Mucosa of gallbladder (tissue), 1 donor: ENCODE measurements at regions not wholly inside any gene's neighbourhood (a gene's known extent, or its start where the extent isn't known, plus 50 kb on each side); places are given as distances from the start of the nearest gene placed in this dataset.
"Not testable (repeated sequence)": the region's sequence is repeated elsewhere in the genome, so short reads cannot be mapped to it uniquely, and the experiment has no call there.

ENCODE experiments used
- DNase-seq: peaks from one replicate; pipeline ENCODE4 v3.0.0-alpha.2; 2020; ENCODE audit warnings: low spot score
- donor health status: DM: no; HTN: no; CAD: no.

DNA sequence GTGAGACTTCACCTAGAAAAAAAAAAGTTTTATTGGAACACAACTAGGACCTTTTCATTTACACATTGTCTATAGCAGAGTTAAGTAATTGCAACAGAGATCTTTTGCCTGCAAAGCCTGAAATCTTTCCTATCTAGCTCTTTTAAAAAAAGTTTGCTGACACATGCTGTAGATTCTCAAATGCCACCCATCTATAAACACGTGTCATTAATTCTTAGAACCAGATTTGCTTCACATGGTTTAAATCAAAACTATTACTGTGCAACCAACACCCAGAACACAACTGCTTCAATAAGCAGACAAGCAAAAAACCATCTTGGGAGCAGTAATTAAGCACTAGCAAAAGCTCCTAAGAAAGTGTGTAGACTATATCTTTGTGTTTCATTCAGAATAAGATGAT, 55.0 kb downstream of the OXSM start:
- no peak for DNase-seq

DNA sequence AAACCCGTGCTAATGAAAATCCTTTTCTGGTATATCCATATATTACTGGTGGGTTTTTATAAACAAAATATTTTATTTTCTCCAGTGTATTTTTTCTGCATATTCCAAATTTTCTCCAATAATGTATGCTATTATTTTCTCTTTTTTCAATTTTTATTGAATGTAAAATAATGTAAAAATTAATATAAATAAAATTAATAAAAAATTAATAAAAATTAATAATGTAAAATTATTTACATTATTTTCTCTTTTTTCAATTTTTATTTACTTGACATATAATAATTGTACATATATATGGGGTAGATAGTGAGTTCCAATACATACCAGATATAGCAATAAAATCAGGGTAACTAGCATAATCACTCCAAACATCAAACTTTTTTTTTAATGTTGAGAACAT, 56.4 kb downstream of the OXSM start:
- DNase-seq, result no peak

DNA sequence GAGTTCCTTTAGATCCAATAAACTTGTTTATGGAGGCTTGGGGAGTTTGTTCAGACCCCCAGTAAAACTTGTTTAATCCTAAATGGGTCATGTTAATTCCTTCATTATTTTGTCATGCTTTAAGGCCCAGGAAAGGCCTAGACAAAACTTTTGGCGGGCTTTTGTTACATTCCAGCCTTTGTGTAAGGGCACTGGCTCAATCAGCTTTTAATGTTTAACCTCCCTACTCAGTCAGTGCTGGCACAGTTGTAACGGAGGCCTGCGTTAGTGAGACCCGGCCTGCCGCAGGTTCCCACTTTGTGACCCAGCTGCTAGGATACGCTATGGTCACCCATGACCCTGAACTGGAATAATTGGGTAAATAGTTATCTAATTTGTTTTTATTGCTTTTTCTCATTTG, 59.2 kb downstream of the OXSM start:
- DNase-seq, result no peak

DNA sequence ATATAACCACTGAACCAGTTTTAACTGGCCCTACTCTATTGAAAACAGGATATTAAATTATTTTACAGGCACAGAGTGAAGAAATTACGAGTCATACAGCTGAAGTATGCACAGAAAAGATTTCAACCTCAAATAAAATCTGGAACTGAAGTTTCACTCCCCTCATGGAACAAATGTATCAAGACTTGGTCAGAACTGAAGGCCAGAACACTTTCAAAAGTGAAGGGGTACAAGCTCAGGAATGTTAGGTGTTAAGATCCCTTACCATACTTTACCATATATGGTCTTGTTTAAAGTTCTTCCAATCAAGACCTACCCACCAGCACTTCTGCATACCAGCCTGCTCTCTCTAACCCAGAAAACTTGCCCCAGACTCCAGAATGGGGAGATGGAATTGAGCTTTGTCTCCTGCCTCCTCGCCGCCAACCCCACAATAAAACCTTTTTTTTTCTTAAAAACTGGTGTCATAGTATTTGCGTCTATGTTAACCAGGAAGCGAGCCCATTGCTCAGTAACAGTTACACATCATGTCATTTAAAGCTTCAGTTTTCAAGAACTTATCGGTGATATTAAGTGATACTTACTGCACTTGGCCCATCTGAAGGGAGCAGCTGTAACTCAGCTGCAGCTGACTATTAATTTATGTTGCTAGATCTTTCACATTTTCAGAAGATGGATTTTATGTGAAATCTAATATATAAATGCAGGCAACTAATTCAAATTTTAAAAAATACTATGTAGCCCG, 59.9 kb downstream of the OXSM start:
- no peak for DNase-seq

DNA sequence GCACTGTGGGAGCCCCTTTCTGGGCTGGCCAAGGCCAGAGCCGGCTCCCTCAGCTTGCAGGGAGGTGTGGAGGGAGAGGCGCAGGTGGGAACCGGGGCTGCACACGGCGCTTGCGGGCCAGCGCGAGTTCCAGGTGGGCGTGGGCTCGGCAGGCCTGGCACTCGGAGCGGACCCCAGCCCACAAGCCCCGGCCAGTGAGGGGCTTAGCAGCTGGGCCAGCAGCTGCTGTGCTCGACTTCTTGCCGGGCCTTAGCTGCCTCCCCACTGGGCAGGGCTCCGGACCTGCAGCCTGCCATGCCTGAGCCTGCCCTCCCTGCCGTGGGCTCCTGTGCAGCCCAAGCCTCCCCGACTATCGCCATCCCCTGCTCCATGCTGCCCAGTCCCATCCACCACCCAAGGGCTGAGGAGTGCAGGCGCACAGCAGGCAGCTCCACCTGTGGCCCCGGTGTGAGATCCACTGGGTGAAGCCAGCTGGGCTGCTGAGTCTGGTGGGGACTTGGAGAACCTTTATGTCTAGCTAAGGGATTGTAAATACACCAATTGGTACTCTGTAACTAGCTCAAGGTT, 61.9 kb downstream of the OXSM start:
- DNase-seq, result not testable (repeated sequence)

DNA sequence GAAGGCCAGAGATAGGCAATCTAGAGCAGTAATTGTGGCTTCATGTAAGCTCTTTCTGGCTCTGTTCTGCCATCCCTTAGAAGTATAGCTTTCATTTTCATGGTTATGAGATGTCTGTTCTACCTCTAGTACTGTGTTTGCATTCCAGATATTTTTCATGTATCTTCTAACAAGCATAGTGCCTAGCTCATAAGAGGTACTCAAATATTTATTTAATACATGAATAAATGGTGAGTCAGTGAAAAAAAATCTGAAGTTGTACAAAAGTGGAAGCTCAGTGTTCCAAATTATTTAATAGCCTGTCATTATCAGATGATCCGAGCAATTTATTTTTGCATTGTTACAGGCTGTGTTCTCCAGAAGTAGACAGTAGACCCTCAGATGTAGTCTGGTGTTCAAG, 64.3 kb downstream of the OXSM start:
- DNase-seq, result no peak

DNA sequence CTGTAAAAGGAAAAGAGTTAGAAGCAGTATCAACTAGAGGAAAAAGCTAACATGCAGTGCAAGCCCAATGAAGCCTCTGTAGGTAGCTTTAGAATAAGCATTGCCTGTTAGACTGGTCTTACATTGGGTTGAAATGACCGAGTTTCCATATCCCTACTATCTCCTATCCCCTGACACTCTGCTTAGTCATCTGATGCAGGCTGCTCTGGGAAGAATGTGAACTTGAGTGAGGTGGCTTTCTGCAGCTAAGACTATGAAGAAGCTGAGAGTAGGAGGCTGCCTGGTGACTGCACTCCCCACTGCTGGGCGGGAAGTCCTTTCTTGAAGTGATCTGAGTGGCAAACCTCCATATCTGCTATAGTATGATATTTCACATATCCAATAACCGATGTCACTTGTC, 64.7 kb downstream of the OXSM start:
- DNase-seq, result no peak

DNA sequence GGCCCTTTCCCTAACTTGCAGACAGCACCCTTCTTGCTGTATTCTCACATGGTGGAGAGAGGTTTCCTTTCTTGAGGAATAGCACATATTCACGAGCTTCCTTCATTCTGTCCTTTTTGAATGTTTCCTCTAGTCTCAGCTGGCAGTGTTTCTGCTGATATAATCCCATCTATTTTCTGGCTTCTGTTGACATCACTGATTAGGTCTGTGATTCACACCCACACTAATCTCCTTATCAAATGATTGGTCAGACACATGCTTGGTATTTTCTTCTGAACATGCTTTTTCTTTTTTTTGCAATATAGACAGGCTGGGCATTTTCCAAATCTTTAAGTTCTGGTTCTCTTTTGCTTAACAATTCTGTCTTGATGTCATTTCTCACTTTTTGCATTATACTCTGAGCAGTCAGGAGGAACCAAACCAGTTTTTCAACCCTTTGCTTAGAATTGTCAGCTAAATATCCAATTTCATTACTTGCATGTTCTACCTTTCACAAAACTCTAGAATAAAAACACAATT, 65.4 kb downstream of the OXSM start:
- DNase-seq, result no peak

DNA sequence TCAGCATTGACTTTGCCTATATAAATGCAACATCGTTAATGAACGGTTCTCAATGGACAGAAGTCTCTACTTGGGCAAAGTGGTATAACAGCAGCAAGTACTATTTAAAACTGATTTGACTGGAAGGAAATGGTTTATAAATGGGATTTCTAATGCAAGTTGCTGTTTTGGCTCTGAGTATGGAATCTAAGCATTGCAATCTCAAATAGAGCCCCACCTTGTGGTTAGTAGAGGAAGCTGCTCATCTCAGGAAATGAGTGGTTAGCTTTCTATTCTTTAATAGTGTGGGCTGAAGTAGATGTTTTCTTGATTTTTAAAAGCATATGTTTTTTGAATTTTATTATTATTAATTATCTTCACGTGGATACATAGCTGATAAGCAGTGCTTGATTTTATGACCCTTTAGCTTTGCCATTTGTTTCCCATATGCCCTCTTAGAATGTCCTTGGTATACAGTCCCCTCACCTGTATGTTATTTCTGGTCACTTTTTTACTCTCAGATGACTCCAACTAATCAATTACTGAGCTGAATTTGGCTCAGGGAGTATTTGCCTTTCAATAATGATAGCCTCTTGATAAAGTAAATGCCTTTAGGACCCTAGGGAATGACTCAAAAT, 67.1 kb downstream of the OXSM start:
- no peak for DNase-seq

DNA sequence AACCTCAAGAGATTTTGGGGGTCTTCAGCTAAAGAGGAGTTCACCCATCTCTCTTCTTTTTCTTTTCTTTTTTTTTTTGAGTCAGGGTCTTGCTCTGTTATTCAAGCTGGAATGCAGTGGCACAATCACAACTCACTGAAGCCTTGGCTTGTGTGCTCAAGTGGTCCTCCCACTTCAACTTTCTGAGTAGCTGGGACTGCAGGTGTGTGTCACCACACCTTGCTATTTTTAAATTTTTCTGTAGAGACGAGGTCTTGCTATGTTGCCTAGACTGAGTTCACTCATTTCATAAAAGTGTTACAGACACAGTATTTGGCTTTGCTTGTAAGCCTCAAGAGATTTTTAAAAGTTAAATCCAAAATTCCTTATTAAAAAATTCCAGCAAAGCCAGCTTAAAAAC, 71.7 kb downstream of the OXSM start:
- no peak for DNase-seq

DNA sequence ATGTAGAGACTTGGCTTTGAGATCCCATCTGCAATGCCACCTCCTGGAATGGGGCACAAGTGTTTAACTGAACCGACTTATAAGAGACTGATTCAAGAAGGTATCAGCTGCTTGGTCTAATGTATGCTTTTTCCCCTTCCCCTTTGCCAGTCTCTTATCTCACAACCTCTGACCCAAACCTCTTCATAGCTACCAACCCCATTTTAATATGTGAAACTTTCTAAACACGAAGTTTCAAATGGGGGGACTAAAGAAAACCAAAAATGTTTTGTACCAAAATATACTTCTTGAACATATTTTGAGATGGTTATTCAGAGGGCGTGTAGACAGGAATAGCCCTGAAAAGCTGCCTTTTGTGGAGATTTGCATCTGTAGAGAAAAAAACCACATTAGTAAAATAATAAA, 73.1 kb downstream of the OXSM start:
- DNase-seq, result no peak

DNA sequence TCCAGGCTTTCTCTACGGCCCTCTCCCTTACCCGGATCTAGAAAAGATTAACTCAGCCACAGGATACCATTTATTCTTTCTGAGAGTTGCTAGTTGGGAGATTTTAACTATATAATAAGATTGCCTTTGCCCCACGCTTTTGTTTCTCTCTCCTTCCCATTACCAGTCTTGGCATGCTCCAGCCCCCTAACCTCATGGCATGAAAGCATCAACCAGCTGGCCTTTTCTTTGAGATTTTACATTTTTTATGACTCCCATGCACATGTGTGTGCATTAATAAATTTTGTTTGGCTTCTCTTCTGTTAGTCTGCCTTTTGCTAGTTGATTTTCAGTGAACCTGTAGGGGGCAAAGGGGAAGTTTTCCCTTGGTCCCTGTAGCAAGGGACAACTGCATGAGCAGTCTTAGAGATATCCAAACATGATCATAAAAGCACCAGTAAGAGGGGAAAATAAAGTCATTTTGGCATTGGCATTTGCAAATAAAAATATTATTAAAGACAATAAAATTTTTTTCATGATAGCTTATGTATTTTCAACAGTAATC, 73.6 kb downstream of the OXSM start:
- no peak for DNase-seq

DNA sequence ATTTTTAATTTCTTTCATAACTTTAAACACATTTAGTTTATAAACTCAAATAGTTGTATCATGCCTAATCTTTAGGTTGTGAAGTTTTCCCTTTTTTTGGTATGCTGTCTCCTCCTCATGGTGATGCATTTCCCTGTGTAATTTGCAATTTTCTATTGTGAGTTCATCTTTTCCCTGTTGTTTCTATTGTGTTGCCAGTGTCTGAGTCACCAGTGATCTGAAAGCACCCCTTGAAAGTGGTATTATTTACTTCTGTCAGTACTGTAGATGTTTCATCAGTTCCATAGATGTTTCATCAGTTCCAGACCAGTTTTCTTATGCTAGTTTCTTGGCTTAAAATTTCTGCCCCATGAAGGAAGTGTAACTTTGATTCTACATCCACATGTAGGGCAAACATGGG, 80.6 kb downstream of the OXSM start:
- DNase-seq, result no peak

DNA sequence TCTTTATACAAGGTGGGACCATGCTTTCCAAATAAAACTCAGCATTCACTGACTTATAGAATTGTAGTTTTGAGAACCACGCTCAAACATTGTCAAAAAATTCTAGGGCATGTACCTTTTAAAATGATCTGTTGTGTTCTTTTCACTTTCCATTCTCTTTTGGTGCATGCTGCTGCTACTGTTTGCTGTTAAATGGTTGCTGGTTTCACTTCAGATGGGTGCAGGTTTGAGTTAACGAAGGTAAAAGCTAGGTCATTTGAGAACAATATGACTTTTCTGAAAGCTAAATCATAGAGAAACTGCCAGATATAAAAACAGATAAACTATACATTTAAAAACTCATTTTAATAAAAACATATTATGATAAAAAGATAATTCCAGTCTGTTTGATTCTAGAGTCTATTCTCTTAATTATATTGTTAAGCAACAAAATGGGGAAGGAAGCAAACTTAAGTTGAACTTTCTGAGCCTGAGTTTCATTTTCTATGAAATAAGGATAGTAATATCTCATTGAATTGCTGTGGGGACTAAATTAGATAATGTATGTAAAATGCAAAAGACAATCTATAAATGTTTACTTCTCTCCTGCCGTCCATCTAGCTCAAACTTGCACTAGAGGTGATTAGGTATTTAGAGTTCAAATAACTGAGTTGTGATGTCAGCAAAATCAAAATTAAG, 82.4 kb downstream of the OXSM start:
- DNase-seq, result no peak

DNA sequence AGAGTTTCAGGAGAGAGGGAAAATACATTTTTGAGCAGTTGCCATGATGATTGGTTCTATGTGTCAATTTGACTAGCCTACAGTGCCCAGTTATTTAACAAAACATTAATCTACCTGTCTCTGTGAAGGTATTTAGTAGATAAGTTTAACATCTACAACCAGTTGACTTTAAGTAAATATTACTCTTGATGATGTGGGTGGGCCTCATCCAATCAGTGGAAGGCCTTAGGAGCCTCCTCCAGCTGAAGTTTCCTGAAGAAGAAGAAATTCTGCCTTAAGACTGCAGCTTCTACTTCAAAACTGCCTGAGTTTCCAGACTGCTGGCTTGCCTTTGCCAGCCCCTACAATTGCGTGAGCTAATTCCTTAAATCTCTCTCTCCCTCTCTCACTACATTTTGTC, 93.6 kb downstream of the OXSM start:
- DNase-seq, result no peak

DNA sequence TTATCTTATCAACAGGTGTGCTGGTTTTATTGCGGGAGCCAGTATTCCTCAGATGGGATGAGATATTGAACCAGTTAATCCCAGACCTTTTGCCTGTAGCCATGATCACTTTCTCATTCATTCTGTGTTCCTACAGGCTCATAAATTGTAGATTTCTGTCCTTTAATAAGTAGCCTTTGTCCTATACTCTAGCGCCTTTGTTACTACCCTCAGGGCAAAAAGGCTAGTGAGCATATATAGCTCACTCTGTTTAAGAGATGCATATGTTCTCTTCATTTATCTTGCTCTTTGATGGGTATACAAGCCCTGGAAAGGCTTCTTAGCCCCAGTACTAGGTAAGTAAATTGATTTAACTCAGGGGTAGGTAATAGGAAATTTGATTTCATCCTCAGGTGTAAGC, 95.1 kb downstream of the OXSM start:
- no peak for DNase-seq

DNA sequence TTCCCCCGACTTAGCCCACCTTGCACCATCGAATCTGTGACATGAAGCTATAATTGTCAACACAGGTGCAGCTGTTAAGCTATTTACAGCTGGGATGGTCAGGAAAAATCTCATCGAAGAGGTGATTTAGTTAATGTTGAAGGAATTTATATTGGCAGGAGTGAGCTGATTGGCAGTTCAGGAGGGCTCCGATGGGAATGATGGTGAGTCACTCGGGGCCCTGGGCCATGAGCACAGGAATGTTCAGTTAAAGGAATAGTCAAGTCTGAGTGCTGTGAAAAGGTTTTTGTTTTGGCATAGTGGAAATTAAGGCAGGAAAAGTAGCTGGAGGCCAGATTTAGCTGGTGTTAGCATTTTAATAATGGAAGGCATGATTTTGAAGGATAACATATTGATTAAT, 95.7 kb downstream of the OXSM start:
- DNase-seq, result no peak

DNA sequence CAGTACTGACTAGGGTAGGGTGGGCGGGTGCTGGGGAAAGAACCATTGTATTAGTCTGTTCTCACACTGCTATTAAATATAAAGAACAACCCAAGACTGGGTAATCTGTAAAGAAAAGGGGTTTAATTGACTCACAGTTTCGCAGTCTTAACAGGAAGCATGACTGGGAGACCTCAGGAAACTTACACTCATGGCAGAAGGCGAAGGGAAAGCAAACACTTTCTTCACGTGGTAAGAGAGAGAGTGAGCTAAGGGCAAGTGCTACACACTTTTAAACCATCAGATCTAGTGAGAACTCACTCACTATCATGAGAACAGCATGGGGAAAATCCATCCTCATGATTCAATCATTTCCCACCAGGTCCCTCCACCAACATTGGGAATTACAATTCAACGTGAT, 98.0 kb downstream of the OXSM start:
- DNase-seq, result no peak

DNA sequence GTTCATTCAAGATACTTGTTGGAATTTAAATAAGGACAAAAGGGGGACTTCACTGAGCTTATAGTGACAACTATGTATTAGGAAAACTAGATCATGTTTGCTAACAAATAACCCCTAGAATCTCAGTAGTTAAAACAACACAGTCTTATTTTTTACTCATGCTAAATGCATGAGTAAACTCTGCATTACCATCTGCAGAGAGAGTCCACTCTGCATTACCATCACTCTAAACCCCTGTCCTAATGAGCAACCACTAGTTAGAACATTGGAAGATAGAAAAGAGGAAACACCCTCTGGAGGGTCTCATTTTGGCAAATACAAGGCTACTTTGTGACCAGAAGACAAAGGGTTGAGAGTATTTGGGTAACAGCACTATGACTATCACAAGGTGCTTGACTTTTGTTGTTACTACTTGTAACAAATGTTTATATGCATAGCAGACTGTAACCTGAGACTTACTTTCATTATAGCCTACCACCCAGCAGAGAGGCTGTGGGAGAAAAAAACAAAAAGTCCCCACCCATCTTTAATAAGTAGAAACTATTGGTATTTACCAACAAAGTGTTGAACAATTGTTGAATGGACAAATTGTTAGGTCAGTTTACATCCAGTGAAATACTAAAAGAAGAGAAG, 99.1 kb downstream of the OXSM start:
- DNase-seq, result no peak

DNA sequence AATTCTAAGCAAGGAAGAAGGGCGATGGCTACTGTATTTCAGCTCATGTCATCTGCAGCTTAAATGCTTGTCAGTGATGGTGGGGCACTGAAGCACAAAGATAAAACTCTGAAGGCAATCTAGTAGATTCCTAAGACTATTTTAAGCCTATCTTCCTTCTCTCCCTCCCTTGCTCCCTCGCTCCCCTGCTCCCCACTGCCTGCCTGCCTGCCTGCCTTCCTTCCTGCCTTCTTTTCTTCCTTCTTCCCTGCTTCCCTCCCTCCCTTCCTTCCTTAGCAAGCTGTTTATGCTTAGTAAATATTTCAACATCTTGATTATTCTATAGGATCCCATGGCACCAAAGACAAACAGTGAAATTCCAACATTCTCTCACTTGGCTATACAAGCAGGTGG, 99.6 kb downstream of the OXSM start:
- DNase-seq, result no peak

DNA sequence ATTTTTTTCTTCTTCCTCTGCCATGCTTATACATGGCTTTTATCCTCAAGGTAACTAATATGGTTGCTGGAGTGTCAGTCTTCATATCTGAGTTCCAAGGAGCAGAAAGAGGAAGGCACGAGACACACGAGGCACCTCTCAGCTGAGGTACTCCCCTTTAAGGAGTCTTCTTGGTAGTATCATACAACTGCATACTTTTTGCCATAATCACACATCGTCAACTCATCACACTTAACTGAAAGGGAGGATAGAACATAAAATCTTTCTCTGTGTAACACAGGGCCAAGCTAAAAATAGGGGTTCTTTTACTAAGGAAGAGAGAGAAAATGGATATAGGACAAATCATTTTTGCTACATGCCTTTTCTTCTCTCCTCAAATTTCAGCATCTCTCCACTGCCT, 104.2 kb downstream of the OXSM start:
- no peak for DNase-seq

DNA sequence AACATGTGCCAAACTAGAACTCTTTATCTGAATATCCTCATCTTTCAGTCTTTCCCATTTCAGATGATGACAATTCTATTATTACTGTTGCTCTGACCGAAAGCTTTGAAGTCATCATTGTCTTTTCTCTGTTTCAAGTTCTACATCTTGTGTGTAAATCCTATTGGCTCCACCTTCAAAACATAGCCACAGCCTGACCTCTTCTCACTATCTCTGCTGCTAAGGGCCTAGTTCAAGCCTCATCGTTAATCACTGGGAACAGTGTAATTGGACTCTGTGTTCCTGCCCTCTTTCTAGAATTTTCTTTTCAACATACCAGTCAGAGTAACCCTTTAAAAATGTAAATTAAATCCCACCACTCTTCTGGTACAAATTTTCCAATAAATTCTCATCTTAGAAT, 105.1 kb downstream of the OXSM start:
- no peak for DNase-seq
